Lower lobe of right lung (tissue), 2 donors: ENCODE measurements at regions not wholly inside any gene's neighbourhood (a gene's known extent, or its start where the extent isn't known, plus 50 kb on each side); places are given as distances from the start of the nearest gene placed in this dataset.

Experiments used
- ATAC-seq, 2 donors: fragments of 200-7000 bp; cut with Tn5 transposase; one replicate each; pipeline ENCODE4 v1.9.1; 2020 to 2022; ENCODE audit warnings: mild to moderate bottlenecking in 2 of 2, moderate library complexity in 2 of 2
- DNase-seq: peaks from one replicate; pipeline ENCODE4 v3.0.0-alpha.2; 2020
- H3K27ac ChIP-seq: fragments of 200-600 bp; one replicate; pipeline ENCODE4 v1.8.0; 2022
- H3K27me3 ChIP-seq: fragments of 200-600 bp; one replicate; pipeline ENCODE4 v1.8.0; 2022; ENCODE audit warnings: low read depth
- H3K36me3 ChIP-seq: fragments of 200-600 bp; one replicate; pipeline ENCODE4 v1.8.0; 2022; ENCODE audit warnings: mild to moderate bottlenecking
- H3K4me1 ChIP-seq: fragments of 200-600 bp; one replicate; pipeline ENCODE4 v1.8.0; 2022
- H3K4me3 ChIP-seq: fragments of 200-600 bp; one replicate; pipeline ENCODE4 v1.8.0; 2022; ENCODE audit warnings: mild to moderate bottlenecking
- H3K9me3 ChIP-seq: fragments of 200-600 bp; one replicate; pipeline ENCODE4 v1.8.0; 2022
- intact Hi-C: fragments of 100-400 bp; cut with DNase I; formaldehyde crosslinking; loops from one replicate; pipeline ENCODE4 v1.11.0; 2022
- TF ChIP-seq, protein P1 (sequence below): fragments of 200-600 bp; IDR thresholded peaks from one replicate; pipeline ENCODE4 v1.8.0; 2022; ENCODE audit warnings: antibody characterized with exemption, mild to moderate bottlenecking
- donor health status: DM: no; HTN: yes; CAD: no; lungs with severe emphysema.

GRCh38 chr9:23611869-23612268, 214.2 kb downstream of the ELAVL2 start:
- no peaks in the 10 kb centered on the region for H3K27me3 ChIP-seq
- DNase-seq (no peak), ATAC-seq (no peak)
- no peaks in the 10 kb centered on the region for H3K36me3 ChIP-seq
- H3K27ac ChIP-seq = no peak overlapping the region
- H3K9me3 ChIP-seq = no peaks in the 10 kb centered on the region
- no peaks in the 10 kb centered on the region for H3K4me1 ChIP-seq
- TF ChIP-seq, protein P1, sequence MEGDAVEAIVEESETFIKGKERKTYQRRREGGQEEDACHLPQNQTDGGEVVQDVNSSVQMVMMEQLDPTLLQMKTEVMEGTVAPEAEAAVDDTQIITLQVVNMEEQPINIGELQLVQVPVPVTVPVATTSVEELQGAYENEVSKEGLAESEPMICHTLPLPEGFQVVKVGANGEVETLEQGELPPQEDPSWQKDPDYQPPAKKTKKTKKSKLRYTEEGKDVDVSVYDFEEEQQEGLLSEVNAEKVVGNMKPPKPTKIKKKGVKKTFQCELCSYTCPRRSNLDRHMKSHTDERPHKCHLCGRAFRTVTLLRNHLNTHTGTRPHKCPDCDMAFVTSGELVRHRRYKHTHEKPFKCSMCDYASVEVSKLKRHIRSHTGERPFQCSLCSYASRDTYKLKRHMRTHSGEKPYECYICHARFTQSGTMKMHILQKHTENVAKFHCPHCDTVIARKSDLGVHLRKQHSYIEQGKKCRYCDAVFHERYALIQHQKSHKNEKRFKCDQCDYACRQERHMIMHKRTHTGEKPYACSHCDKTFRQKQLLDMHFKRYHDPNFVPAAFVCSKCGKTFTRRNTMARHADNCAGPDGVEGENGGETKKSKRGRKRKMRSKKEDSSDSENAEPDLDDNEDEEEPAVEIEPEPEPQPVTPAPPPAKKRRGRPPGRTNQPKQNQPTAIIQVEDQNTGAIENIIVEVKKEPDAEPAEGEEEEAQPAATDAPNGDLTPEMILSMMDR = no peak
- intact Hi-C loops = no loop called here
- H3K4me3 ChIP-seq = no peak overlapping the region

GRCh38 chr9:23615569-23615968, 210.5 kb downstream of the ELAVL2 start:
- Histone ChIP-seq H3K27ac (no peak overlapping the region), H3K36me3 (no peaks in the 10 kb centered on the region), H3K4me3 (no peak overlapping the region), H3K27me3 (no peaks in the 10 kb centered on the region), H3K9me3 (no peaks in the 10 kb centered on the region), H3K4me1 (no peaks in the 10 kb centered on the region)
- intact Hi-C loops = no loop called here
- TF ChIP-seq, protein P1 = no peak
- no peak for ATAC-seq
- no peak for DNase-seq

- Histone ChIP-seq H3K27me3 (no peaks in the 10 kb centered on the region), H3K4me3 (no peak overlapping the region), H3K27ac (no peak overlapping the region), H3K4me1 (no peaks in the 10 kb centered on the region), H3K36me3 (no peaks in the 10 kb centered on the region), H3K9me3 (no peaks in the 10 kb centered on the region)
- TF ChIP-seq, protein P1 = no peak
- intact Hi-C loops = no loop called here
- ATAC-seq (no peak), DNase-seq (no peak)
Observed at GRCh38 chr9:23621188-23621587, 204.9 kb downstream of the ELAVL2 start.

DNA sequence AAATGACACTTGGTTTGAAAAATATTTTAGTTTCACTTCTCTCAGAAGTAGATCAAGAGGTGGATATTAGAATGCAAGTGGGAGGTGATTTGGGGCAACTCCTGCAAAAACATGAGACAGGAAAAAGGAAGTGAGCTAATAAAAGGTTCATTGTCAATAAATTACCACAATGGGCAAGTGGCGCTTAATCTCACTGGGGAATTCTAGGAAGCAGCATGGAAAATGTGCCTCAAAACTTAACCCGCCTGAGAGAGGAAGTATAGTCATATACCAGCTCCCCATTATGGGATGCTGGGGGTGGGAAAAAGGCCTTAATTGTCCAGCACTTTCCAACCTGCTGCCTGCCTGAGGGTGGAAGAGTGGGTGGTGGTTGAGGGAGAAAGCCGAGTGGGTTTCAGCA, 204.1 kb downstream of the ELAVL2 start:
- Histone ChIP-seq H3K4me3 (no peak overlapping the region), H3K4me1 (no peaks in the 10 kb centered on the region), H3K27me3 (no peaks in the 10 kb centered on the region), H3K36me3 (no peaks in the 10 kb centered on the region), H3K27ac (no peak overlapping the region), H3K9me3 (no peaks in the 10 kb centered on the region)
- DNase-seq (no peak), ATAC-seq (no peak)
- intact Hi-C loops = no loop called here
- TF ChIP-seq, protein P1 = no peak

DNA sequence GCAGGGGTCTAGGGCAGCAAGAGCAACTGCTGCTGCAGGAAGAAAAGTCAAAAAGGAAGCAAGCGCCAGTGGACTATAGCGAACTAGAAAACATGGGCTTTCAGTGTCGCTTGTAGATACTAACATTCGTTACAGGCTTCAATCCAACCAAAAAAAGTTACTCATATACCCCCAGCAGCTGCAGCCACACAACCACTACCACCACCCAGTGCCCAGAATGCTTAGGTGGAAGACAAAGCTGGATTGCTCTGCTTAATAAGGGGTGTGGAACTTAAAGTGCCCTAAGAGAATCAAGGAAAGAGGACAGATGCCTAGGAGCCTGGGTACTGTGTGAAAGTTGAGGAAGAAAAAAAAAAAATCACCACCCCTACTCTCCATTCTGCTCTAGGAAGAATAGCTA, 203.6 kb downstream of the ELAVL2 start:
- intact Hi-C loops = no loop called here
- no peak for ATAC-seq

More for the DNA sequence above, 203.6 kb downstream of the ELAVL2 start:
- H3K4me1 ChIP-seq = no peaks in the 10 kb centered on the region
- no peak for DNase-seq
- no peaks in the 10 kb centered on the region for H3K9me3 ChIP-seq
- no peaks in the 10 kb centered on the region for H3K36me3 ChIP-seq
- no peak overlapping the region for H3K27ac ChIP-seq
- H3K4me3 ChIP-seq = no peak overlapping the region
- TF ChIP-seq, protein P1 = no peak
- H3K27me3 ChIP-seq = no peaks in the 10 kb centered on the region
